ENCODE measurements at regions not wholly inside any gene's neighbourhood (a gene's known extent, or its start where the extent isn't known, plus 50 kb on each side); places are given as distances from the start of the nearest gene placed in this dataset.
"Not testable (repeated sequence)": the region's sequence is repeated elsewhere in the genome, so short reads cannot be mapped to it uniquely, and the experiment has no call there.

DNA sequence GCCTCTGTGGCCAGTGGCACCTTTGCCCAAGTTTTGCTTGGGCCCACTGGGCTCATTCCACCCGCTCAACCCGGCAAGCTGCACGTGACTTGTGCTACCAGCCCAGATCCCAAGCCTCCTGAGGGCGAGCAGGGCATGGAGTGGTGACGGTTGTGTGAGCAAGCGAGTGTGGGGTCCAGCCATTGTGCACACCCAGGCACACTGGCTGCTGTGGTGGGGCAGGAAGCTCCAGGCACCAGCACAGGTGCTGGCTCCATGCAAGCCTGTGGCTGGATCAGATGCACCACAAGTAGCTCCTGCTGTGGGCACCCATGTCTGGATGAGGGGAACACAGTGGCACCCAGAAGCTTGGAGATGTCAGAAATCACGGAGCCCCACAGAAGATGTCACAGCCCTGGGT lies 557.0 kb upstream of the GNPDA2 start:
- Histone ChIP-seq H3K4me1 (replicated peaks in 1 of 2) (no peaks in the 10 kb centered on the region), H3K27me3 (no peaks in the 10 kb centered on the region), H3K27ac (no peak overlapping the region), H3K36me3 (replicated peaks in 1 of 2) (no peaks in the 10 kb centered on the region), H3K9me3 (replicated peaks in 1 of 3) (no peaks in the 10 kb centered on the region), H3K4me3 (no peak overlapping the region)
- intact Hi-C loops (cut with DNase I): no loop called here
- no peak for TF ChIP-seq CTCF (IDR thresholded peaks at IDR 0.05)
- TF ChIP-seq POLR2A (IDR thresholded peaks at IDR 0.05): no peak
- no peak for DNase-seq
- 50 to 82% (median 77%) methylated on average over 1 to 7 of the region's 7 CpGs for WGBS, 4 donors

GRCh38 chr4:45280121-45280520 lies 553.8 kb upstream of the GNPDA2 start:
- WGBS, 4 donors: 93 to 100% (median 99%) methylated on average over 1 of the region's 1 CpG
- Histone ChIP-seq H3K36me3 (replicated peaks in 1 of 2) (no peaks in the 10 kb centered on the region), H3K27me3 (no peaks in the 10 kb centered on the region), H3K27ac (no peak overlapping the region), H3K9me3 (replicated peaks in 1 of 3) (no peaks in the 10 kb centered on the region), H3K4me1 (replicated peaks in 1 of 2) (no peaks in the 10 kb centered on the region), H3K4me3 (no peak overlapping the region)
- intact Hi-C loops (cut with DNase I): no loop called here
- TF ChIP-seq POLR2A (IDR thresholded peaks at IDR 0.05) (no peak), CTCF (IDR thresholded peaks at IDR 0.05) (no peak)
- DNase-seq: no peak

DNA sequence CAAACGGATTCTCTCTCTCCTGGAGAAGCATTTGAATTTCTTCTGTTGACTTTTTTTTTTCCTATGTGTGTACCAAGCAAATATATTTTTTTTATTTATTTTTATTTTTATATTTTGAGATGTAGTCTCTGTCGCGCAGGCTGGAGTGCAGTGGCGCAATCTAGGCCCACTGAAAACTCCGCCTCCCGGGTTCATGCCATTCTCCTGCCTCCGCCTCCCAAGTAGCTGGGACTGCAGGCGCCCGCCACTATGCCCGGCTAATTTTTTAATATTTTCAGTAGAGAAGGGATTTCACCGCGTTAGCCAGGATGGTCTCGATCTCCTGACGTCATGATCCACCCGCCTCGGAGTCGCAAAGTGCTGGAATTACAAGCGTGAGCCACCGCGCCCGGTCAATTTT lies 549.5 kb upstream of the GNPDA2 start:
- intact Hi-C loops (cut with DNase I): no loop called here
- no peak overlapping the region for H3K27ac ChIP-seq
- 87 to 94% (median 89%) methylated on average over 21 of the region's 21 CpGs for WGBS, 4 donors
- no peak overlapping the region for H3K4me3 ChIP-seq
- no peaks in the 10 kb centered on the region for H3K9me3 ChIP-seq (replicated peaks in 1 of 3)
- H3K27me3 ChIP-seq: no peaks in the 10 kb centered on the region
- H3K4me1 ChIP-seq (replicated peaks in 1 of 2): no peaks in the 10 kb centered on the region
- H3K36me3 ChIP-seq (replicated peaks in 1 of 2): no peaks in the 10 kb centered on the region
- DNase-seq: no peak
- TF ChIP-seq CTCF (IDR thresholded peaks at IDR 0.05) (no peak), POLR2A (IDR thresholded peaks at IDR 0.05) (no peak)

DNA sequence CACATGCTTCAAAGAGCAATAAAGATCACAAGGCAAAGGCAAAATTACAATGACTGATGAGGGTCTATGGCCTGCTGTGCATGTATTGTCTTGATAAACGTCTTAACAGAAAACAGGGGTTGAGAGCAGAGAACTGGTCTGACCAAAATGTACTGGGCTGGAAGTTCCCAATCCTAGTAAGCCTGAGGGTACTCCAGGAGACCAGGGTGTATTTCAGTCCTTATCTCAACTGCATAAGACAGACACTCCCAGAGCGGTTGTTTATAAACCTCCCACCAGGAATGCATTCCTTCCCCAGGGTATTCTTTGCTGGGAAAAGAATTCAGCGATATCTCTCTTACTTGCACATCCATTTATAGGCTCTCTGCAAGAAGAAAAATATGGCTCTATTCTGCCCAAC lies 521.8 kb upstream of the GNPDA2 start:
- H3K27ac ChIP-seq; DNase-seq; H3K36me3 ChIP-seq (replicated peaks in 1 of 2); H3K4me1 ChIP-seq (replicated peaks in 1 of 2); H3K4me3 ChIP-seq; intact Hi-C loops (cut with DNase I); H3K9me3 ChIP-seq (replicated peaks in 1 of 3); H3K27me3 ChIP-seq: not testable (repeated sequence)
- WGBS, 4 donors: 67 to 73% (median 72%) methylated on average over 3 of the region's 3 CpGs

GRCh38 chr4:45241976-45242375 lies 515.6 kb upstream of the GNPDA2 start:
- no peak overlapping the region for H3K27ac ChIP-seq
- no peaks in the 10 kb centered on the region for H3K36me3 ChIP-seq (replicated peaks in 1 of 2)
- H3K27me3 ChIP-seq: no peaks in the 10 kb centered on the region
- no peak overlapping the region for H3K4me3 ChIP-seq
- intact Hi-C loops (cut with DNase I): no loop called here
- H3K4me1 ChIP-seq (replicated peaks in 1 of 2): no peaks in the 10 kb centered on the region
- TF ChIP-seq POLR2A (IDR thresholded peaks at IDR 0.05) (no peak), CTCF (IDR thresholded peaks at IDR 0.05) (no peak)
- no peaks in the 10 kb centered on the region for H3K9me3 ChIP-seq (replicated peaks in 1 of 3)
- DNase-seq: no peak
